Kidney (tissue), 13 donors: ENCODE measurements at regions not wholly inside any gene's neighbourhood (a gene's known extent, or its start where the extent isn't known, plus 50 kb on each side); places are given as distances from the start of the nearest gene placed in this dataset.
"Not testable (repeated sequence)": the region's sequence is repeated elsewhere in the genome, so short reads cannot be mapped to it uniquely, and the experiment has no call there.

Experiments
- DNase-seq, 5 donors: peaks; one replicate each; pipeline ENCODE4 v3.0.0-alpha.2; 2013 to 2020
- FAIRE-seq: peaks from 2 replicates; lab custom pipeline; 2012; peaks lifted over from hg19 to GRCh38; lab: Jason Lieb, UNC
- H3K27ac ChIP-seq, 2 donors: one replicate each; pipeline ENCODE4 v1.7.0; 2013; ENCODE audit warnings: low read depth in 2 of 2, low read length in 2 of 2, inconsistent platforms in 1 of 2
- H3K27me3 ChIP-seq: one replicate; pipeline ENCODE4 v1.7.1; 2013; ENCODE audit warnings: low read length, inconsistent platforms; ENCODE audit not compliant: control insufficient read depth, insufficient read depth
- H3K36me3 ChIP-seq, 3 donors: one replicate each; pipeline versions ENCODE4 v1.7.0 to v1.7.1; 2013; ENCODE audit warnings: low read length in 3 of 3, control low read depth in 1 of 3, inconsistent platforms in 1 of 3; ENCODE audit not compliant: insufficient read depth in 3 of 3, control insufficient read depth in 2 of 3
- H3K4me1 ChIP-seq, 3 donors: one replicate each; pipeline versions ENCODE4 v1.7.0 to v1.7.1; 2013; ENCODE audit warnings: low read length in 3 of 3, inconsistent platforms in 1 of 3, low read depth in 1 of 3; ENCODE audit not compliant: control insufficient read depth in 2 of 3, insufficient read depth in 2 of 3
- H3K4me3 ChIP-seq, 3 donors: one replicate each; pipeline versions ENCODE4 v1.7.0 to v1.8.1; 2013; ENCODE audit warnings: low read length in 3 of 3, control low read depth in 1 of 3, inconsistent platforms in 1 of 3
- H3K9ac ChIP-seq, 3 donors: one replicate each; pipeline versions ENCODE4 v1.7.0 to v1.7.1; 2013; ENCODE audit warnings: low read length in 3 of 3, control low read depth in 1 of 3, inconsistent platforms in 1 of 3
- H3K9me3 ChIP-seq, 3 donors: one replicate each; pipeline versions ENCODE4 v1.7.0 to v1.7.1; 2013; ENCODE audit warnings: low read length in 3 of 3, control low read depth in 1 of 3, inconsistent platforms in 1 of 3; ENCODE audit not compliant: control insufficient read depth in 2 of 3, insufficient read depth in 1 of 3
- intact Hi-C: fragments of 100-400 bp; cut with DNase I; formaldehyde crosslinking; loops from one replicate; pipeline ENCODE4 v1.11.1; 2022
- TF ChIP-seq, protein P1 (sequence below): IDR thresholded peaks from 3 replicates; pipeline ENCODE4 v1.5.1; 2012; ENCODE audit warnings: mild to moderate bottlenecking, moderate library complexity, borderline replicate concordance; ENCODE audit not compliant: insufficient read depth; ENCODE audit errors: extremely low read depth
- donor health status: control.
- donor health status: control.
- donor health status: control.
- donor health status: control.
- donor health status: control.
- donor health status: DM: yes; HTN: yes; CAD: no.
- donor health status: Normal renal cell carcinoma (clear cell type).

DNA sequence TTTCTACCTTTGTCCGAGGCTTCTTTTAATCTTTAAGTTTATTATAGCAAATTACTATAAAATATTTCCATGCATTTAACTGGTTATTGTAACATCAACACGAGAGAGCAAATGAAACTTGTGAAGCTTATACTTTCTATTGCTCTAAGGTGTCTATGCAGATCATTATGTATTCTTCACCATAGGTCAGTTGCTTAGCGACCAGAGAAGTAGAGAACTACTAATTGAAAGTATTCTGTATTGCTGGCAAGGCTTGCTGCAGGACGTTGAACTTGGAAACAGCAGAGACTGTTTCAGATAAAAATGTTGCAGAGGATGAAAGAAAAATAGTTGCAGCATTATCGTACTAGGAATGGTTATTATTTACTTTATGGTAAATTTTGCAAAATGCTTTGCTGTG lies 933.6 kb upstream of the FOXG1 start:
- H3K27ac ChIP-seq, DNase-seq, H3K9ac ChIP-seq, H3K4me3 ChIP-seq, H3K27me3 ChIP-seq, FAIRE-seq, intact Hi-C loops, H3K9me3 ChIP-seq, H3K36me3 ChIP-seq, H3K4me1 ChIP-seq: not testable (repeated sequence)

DNA sequence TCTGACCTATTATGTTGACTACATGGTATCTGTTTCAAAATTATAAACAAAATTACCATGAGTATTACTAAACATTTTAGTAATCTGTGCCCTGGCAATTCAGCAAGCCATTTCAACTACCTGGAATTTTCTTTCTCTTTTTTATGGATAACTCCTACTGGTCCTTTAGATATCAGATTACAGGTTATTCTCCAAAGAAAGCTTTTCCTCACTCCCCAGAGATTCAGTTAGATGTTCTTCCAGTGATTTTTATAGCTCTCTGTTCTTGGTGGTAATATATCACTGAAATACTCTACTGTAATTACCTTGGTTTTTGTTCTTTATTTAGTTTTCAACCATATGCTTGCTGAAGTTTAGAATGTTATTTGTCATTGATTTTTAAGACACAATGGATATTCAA lies 930.2 kb upstream of the FOXG1 start:
- no peak overlapping the region for H3K27ac ChIP-seq
- H3K9me3 ChIP-seq: no peaks in the 10 kb centered on the region
- no peak overlapping the region for H3K9ac ChIP-seq
- TF ChIP-seq, protein P1, sequence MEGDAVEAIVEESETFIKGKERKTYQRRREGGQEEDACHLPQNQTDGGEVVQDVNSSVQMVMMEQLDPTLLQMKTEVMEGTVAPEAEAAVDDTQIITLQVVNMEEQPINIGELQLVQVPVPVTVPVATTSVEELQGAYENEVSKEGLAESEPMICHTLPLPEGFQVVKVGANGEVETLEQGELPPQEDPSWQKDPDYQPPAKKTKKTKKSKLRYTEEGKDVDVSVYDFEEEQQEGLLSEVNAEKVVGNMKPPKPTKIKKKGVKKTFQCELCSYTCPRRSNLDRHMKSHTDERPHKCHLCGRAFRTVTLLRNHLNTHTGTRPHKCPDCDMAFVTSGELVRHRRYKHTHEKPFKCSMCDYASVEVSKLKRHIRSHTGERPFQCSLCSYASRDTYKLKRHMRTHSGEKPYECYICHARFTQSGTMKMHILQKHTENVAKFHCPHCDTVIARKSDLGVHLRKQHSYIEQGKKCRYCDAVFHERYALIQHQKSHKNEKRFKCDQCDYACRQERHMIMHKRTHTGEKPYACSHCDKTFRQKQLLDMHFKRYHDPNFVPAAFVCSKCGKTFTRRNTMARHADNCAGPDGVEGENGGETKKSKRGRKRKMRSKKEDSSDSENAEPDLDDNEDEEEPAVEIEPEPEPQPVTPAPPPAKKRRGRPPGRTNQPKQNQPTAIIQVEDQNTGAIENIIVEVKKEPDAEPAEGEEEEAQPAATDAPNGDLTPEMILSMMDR: no peak
- no peak overlapping the region for H3K4me3 ChIP-seq
- H3K27me3 ChIP-seq: no peaks in the 10 kb centered on the region
- H3K36me3 ChIP-seq: no peaks in the 10 kb centered on the region
- intact Hi-C loops: no loop called here
- DNase-seq (peak in 2 of 5 donors; percentile 56 to 60), FAIRE-seq (no peak)
- H3K4me1 ChIP-seq: no peaks in the 10 kb centered on the region

DNA sequence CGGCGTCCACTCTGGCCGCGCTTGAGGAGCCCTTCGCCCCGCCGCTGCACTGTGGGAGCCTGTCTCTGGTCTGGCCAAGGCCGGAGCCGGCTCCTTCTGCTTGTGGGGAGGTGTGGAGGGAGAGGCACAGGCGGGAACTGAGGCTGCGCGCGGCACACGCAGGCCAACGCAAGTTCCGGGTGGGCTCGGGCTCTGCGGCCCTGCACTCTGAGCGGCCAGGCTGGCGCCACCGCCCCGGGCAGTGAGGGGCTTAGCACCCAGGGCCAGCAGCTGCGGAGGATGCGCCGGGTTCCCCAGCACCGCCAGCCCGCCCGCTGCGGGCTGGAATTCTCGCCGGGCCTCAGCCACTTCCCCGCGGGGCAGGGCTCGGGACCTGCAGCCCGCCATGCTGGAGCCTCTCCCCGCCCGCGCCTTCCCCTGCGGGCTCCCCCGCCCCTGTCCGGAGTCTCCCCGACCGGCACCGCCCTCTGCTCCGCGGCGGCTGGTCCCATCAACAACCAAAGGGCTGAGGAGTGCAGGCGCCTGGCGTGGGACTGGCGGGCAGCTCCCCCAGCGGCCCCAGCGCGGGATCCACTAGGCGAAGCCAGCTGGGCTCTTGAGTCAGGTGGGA lies 921.2 kb upstream of the FOXG1 start:
- Histone ChIP-seq H3K27ac (no peak overlapping the region), H3K4me3 (no peak overlapping the region), H3K9me3 (no peaks in the 10 kb centered on the region), H3K27me3 (no peaks in the 10 kb centered on the region), H3K9ac (no peak overlapping the region), H3K36me3 (no peaks in the 10 kb centered on the region), H3K4me1 (no peaks in the 10 kb centered on the region)
- TF ChIP-seq, protein P1: no peak
- DNase-seq (peak in 1 of 5 donors; percentile 63), FAIRE-seq (no peak)
- intact Hi-C loops: no loop called here

DNA sequence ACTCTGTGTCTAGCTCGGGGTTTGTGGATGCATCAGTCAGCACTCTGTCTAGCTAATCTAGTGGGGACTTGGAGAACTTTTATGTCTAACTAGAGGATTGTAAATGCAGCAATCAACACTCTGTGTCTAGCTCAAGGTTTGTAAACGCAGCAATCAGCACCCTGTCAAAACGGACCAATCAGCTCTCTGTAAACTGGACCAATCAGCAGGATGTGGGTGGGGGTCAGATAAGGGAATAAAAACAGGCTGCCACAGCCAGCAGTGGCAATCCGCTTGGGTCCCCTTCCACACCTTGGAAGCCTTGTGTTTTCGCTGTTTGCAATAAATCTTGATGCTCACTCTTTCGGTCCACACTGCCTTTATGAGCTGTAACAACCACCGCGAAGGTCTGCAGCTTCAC lies 920.7 kb upstream of the FOXG1 start:
- intact Hi-C loops: no loop called here

DNA sequence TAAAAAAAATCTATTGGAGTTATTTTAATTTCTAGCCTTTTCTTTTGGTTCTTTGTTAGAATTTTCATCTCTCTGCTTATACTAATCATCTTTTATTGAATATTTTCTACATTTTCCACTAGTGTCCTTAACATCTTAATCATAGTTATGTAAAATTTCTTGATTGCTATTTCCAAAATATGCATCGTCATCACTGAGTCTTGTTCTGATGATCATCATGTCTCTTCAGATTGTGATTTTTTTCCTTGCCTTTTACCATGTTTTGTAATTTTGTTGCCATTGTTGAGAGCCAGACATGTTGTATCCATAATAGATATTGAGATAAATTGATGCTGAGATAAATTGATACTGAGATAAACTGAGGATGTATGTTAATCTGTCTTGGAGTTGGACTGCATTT lies 919.1 kb upstream of the FOXG1 start:
- H3K4me3 ChIP-seq, H3K9me3 ChIP-seq, H3K4me1 ChIP-seq, FAIRE-seq, H3K27ac ChIP-seq, DNase-seq, H3K36me3 ChIP-seq, H3K9ac ChIP-seq, intact Hi-C loops, H3K27me3 ChIP-seq: not testable (repeated sequence)

More for the DNA sequence above, 920.7 kb upstream of the FOXG1 start:
- no peaks in the 10 kb centered on the region for H3K9me3 ChIP-seq
- DNase-seq (no peak), FAIRE-seq (no peak)
- TF ChIP-seq, protein P1: no peak
- H3K4me1 ChIP-seq: no peaks in the 10 kb centered on the region
- H3K36me3 ChIP-seq: no peaks in the 10 kb centered on the region
- H3K27me3 ChIP-seq: no peaks in the 10 kb centered on the region
- no peak overlapping the region for H3K9ac ChIP-seq
- H3K27ac ChIP-seq: no peak overlapping the region
- H3K4me3 ChIP-seq: no peak overlapping the region

DNA sequence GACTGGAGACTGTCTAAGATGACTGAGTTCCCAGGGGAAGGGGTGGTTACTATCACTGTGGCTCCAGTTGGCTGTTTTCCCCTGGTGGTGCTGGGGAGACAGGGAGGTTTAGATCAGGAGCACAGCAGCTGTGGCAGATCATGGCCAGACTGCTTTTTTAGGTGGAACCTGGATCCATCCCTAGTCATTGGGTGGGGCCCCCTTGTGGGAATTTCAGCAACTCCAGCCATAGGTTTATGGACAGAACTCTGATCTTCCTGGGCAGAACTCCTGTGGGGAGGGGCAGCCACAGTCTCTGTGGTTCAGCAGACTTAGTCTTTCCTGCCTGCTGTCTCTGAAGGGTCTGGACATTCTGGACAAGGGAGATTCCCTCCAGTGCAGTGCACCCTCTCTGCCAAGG lies 917.4 kb upstream of the FOXG1 start:
- FAIRE-seq, DNase-seq: not testable (repeated sequence)

More for the DNA sequence above, 917.4 kb upstream of the FOXG1 start:
- H3K4me1 ChIP-seq, H3K9me3 ChIP-seq, H3K27me3 ChIP-seq, H3K4me3 ChIP-seq, intact Hi-C loops, H3K27ac ChIP-seq, H3K36me3 ChIP-seq, H3K9ac ChIP-seq: not testable (repeated sequence)
